Stimulated activated CD4-positive, alpha-beta T cell treated with anti-CD3 and anti-CD28 coated beads, Interleukin-2, amount 100 ng/mL, for 48 hours (primary cell): ENCODE measurements at regions not wholly inside any gene's neighbourhood (a gene's known extent, or its start where the extent isn't known, plus 50 kb on each side); places are given as distances from the start of the nearest gene placed in this dataset.
"Not testable (repeated sequence)": the region's sequence is repeated elsewhere in the genome, so short reads cannot be mapped to it uniquely, and the experiment has no call there.

Experiments used
- DNase-seq, 2 donors: peaks; one replicate each; pipeline ENCODE4 v3.0.0-alpha.2; 2020

GRCh38 chr18:2146092-2146491 is 425.2 kb downstream of the METTL4 start:
- DNase-seq: no peak

GRCh38 chr18:2146754-2147153 is 424.6 kb downstream of the METTL4 start:
- no peak for DNase-seq

- no peak for DNase-seq
Measured at GRCh38 chr18:2147476-2148230, 423.7 kb downstream of the METTL4 start.

- no peak for DNase-seq
Measured at GRCh38 chr18:2148823-2149222, 422.5 kb downstream of the METTL4 start.

GRCh38 chr18:2150566-2150965 is 420.7 kb downstream of the METTL4 start:
- no peak for DNase-seq

GRCh38 chr18:2154278-2154677 is 417.0 kb downstream of the METTL4 start:
- no peak for DNase-seq

GRCh38 chr18:2164644-2165550 is 406.4 kb downstream of the METTL4 start:
- DNase-seq: no peak

GRCh38 chr18:2166876-2167275 is 404.4 kb downstream of the METTL4 start:
- DNase-seq: not testable (repeated sequence)

GRCh38 chr18:2168022-2168421 is 403.3 kb downstream of the METTL4 start:
- DNase-seq: no peak

GRCh38 chr18:2169656-2170055 is 401.6 kb downstream of the METTL4 start:
- DNase-seq: no peak

- DNase-seq: no peak
Measured at GRCh38 chr18:2171840-2172625, 399.3 kb downstream of the METTL4 start.

- DNase-seq: no peak
Measured at GRCh38 chr18:2172881-2173280, 398.4 kb downstream of the METTL4 start.

GRCh38 chr18:2173486-2173885 is 397.8 kb downstream of the METTL4 start:
- DNase-seq: no peak

- DNase-seq: no peak
Measured at GRCh38 chr18:2178036-2178435, 393.3 kb downstream of the METTL4 start.

- DNase-seq: no peak
Measured at GRCh38 chr18:2179498-2180183, 391.7 kb downstream of the METTL4 start.

- DNase-seq: no peak
Measured at GRCh38 chr18:2180586-2180985, 390.7 kb downstream of the METTL4 start.

- no peak for DNase-seq
Measured at GRCh38 chr18:2183432-2183831, 387.9 kb downstream of the METTL4 start.

- no peak for DNase-seq
Measured at GRCh38 chr18:2186967-2187366, 384.3 kb downstream of the METTL4 start.

GRCh38 chr18:2188258-2188657 is 383.0 kb downstream of the METTL4 start:
- DNase-seq: no peak

GRCh38 chr18:2191180-2191790 is 380.0 kb downstream of the METTL4 start:
- no peak for DNase-seq

- no peak for DNase-seq
Measured at GRCh38 chr18:2192562-2192961, 378.7 kb downstream of the METTL4 start.

- no peak for DNase-seq
Measured at GRCh38 chr18:2197946-2198345, 373.4 kb downstream of the METTL4 start.
